Liver (tissue), 8 donors: ENCODE measurements at regions not wholly inside any gene's neighbourhood (a gene's known extent, or its start where the extent isn't known, plus 50 kb on each side); places are given as distances from the start of the nearest gene placed in this dataset.
A peak's percentile ranks its signal among the peaks of the same experiment; 100 is the strongest.

Experiments used
- DNase-seq: peaks from one replicate; pipeline ENCODE4 v3.0.0-alpha.2; 2017; ENCODE audit warnings: low spot score
- H3K27ac ChIP-seq, 2 donors: one replicate each; pipeline ENCODE4 v1.7.0; 2013; ENCODE audit warnings: inconsistent platforms in 2 of 2, low read length in 2 of 2, control low read depth in 1 of 2, low read depth in 1 of 2, mild to moderate bottlenecking in 1 of 2
- H3K27me3 ChIP-seq, 4 donors: one replicate each; pipeline versions ENCODE4 v1.6.1 to v1.7.0; 2013; ENCODE audit warnings: low read length in 3 of 4, inconsistent platforms in 1 of 4, mild to moderate bottlenecking in 1 of 4, moderate library complexity in 1 of 4; ENCODE audit not compliant: control insufficient read depth in 4 of 4, insufficient read depth in 4 of 4
- H3K36me3 ChIP-seq, 4 donors: one replicate each; pipeline versions ENCODE4 v1.6.1 to v1.7.0; 2013; ENCODE audit warnings: low read length in 3 of 4, mild to moderate bottlenecking in 3 of 4, low read depth in 1 of 4, moderate library complexity in 1 of 4; ENCODE audit not compliant: control insufficient read depth in 4 of 4, insufficient read depth in 3 of 4
- H3K4me1 ChIP-seq, 4 donors: one replicate each; pipeline versions ENCODE4 v1.6.1 to v1.7.0; 2013; ENCODE audit warnings: low read length in 3 of 4, mild to moderate bottlenecking in 3 of 4, moderate library complexity in 1 of 4; ENCODE audit not compliant: control insufficient read depth in 4 of 4, insufficient read depth in 4 of 4
- H3K4me3 ChIP-seq, 3 donors: one replicate each; pipeline versions ENCODE4 v1.6.1 to v1.7.0; 2013; ENCODE audit warnings: low read length in 3 of 3, control low read depth in 1 of 3, low read depth in 1 of 3, mild to moderate bottlenecking in 1 of 3
- H3K9ac ChIP-seq, 2 donors: one replicate each; pipeline ENCODE4 v1.7.0; 2013; ENCODE audit warnings: low read length in 2 of 2, mild to moderate bottlenecking in 2 of 2, moderate library complexity in 2 of 2, control low read depth in 1 of 2, low read depth in 1 of 2
- H3K9me3 ChIP-seq, 4 donors: one replicate each; pipeline versions ENCODE4 v1.6.1 to v1.7.0; 2013; ENCODE audit warnings: low read length in 3 of 4; ENCODE audit not compliant: control insufficient read depth in 4 of 4
- ATF3 ChIP-seq: IDR thresholded peaks from 2 replicates; pipeline ENCODE4 v1.6.1; 2016; ENCODE audit warnings: antibody characterized with exemption
- CTCF ChIP-seq: fragments of 150-350 bp; IDR thresholded peaks from 2 replicates; pipeline ENCODE4 v1.5.1; 2017; ENCODE audit warnings: improper control_type of control experiment, low read depth, low read length; ENCODE audit not compliant: missing input control
- EGR1 ChIP-seq, 2 donors: IDR thresholded peaks; 2 replicates each; pipeline ENCODE4 v1.6.1; 2016 to 2018; ENCODE audit warnings: antibody characterized with exemption in 2 of 2, low read depth in 2 of 2
- FOXA1 ChIP-seq: IDR thresholded peaks from 2 replicates; pipeline ENCODE4 v1.6.1; 2016; ENCODE audit warnings: antibody characterized with exemption
- FOXA2 ChIP-seq: IDR thresholded peaks from 2 replicates; pipeline ENCODE4 v1.6.1; 2016; ENCODE audit warnings: antibody characterized with exemption
- GABPA ChIP-seq, 2 donors: IDR thresholded peaks in 1 of 2; conservative IDR thresholded peaks in 1 of 2; 2 replicates each; pipeline ENCODE4 v1.6.1; 2016; ENCODE audit warnings: antibody characterized with exemption in 2 of 2, mild to moderate bottlenecking in 1 of 2, moderate library complexity in 1 of 2
- HNF4A ChIP-seq, 2 donors: conservative IDR thresholded peaks; 2 replicates each; pipeline ENCODE4 v1.6.1; 2016; ENCODE audit warnings: antibody characterized with exemption in 2 of 2, mild to moderate bottlenecking in 2 of 2
- HNF4G ChIP-seq: IDR thresholded peaks from 2 replicates; pipeline ENCODE4 v1.6.1; 2016; ENCODE audit warnings: antibody characterized with exemption
- JUND ChIP-seq, 2 donors: IDR thresholded peaks; 2 replicates each; pipeline ENCODE4 v1.6.1; 2016; ENCODE audit warnings: antibody characterized with exemption in 2 of 2
- MAX ChIP-seq: IDR thresholded peaks from 2 replicates; pipeline ENCODE4 v1.6.1; 2016; ENCODE audit warnings: antibody characterized with exemption
- NR2F2 ChIP-seq: IDR thresholded peaks from 2 replicates; pipeline ENCODE4 v1.6.1; 2016; ENCODE audit warnings: antibody characterized with exemption
- RAD21 ChIP-seq, 2 donors: IDR thresholded peaks; 2 replicates each; pipeline ENCODE4 v1.6.1; 2016; ENCODE audit warnings: antibody characterized with exemption in 2 of 2, mild to moderate bottlenecking in 2 of 2
- REST ChIP-seq: IDR thresholded peaks from 2 replicates; pipeline ENCODE4 v1.6.1; 2016; ENCODE audit warnings: antibody characterized with exemption, mild to moderate bottlenecking
- RXRA ChIP-seq, 2 donors: IDR thresholded peaks; 2 replicates each; pipeline ENCODE4 v1.6.1; 2017 to 2018; ENCODE audit warnings: antibody characterized with exemption in 2 of 2, mild to moderate bottlenecking in 1 of 2
- SP1 ChIP-seq: IDR thresholded peaks from 2 replicates; pipeline ENCODE4 v1.6.1; 2018; ENCODE audit warnings: antibody characterized with exemption, mild to moderate bottlenecking
- TAF1 ChIP-seq: conservative IDR thresholded peaks from 2 replicates; pipeline ENCODE4 v1.6.1; 2016; ENCODE audit warnings: antibody characterized with exemption, mild to moderate bottlenecking
- YY1 ChIP-seq: IDR thresholded peaks from 2 replicates; pipeline ENCODE4 v1.6.1; 2016; ENCODE audit warnings: antibody characterized with exemption, mild to moderate bottlenecking
- ZBTB33 ChIP-seq: IDR thresholded peaks from 2 replicates; pipeline ENCODE4 v1.6.1; 2016; ENCODE audit warnings: antibody characterized with exemption
- WGBS: extraction: QIAGEN DNeasy Blood & Tissue Kit; methylation state at CpG from one replicate; pipeline ENCODE4 v1.1.7; 2013; 5-methylcytosine and 5-hydroxymethylcytosine counted together
- donor health status: healthy.
- donor health status: healthy.
- donor health status: healthy.
- donor health status: healthy.
- donor health status: healthy.

GRCh38 chr2:55114082-55114481 lies 63.8 kb upstream of the RTN4 start (continued):
- TF ChIP-seq FOXA1, result no peak
- TF ChIP-seq YY1, result no peak
- no peak for TF ChIP-seq SP1
- no peak for TF ChIP-seq EGR1 (IDR thresholded peaks at IDR 0.05; ENCODE audit: low read depth in 2 of 2)
- TF ChIP-seq FOXA2, result no peak
- TF ChIP-seq JUND (IDR thresholded peaks at IDR 0.05), result no peak
- no peak for TF ChIP-seq HNF4A (conservative IDR thresholded peaks at IDR 0.05)
- no peak for TF ChIP-seq RAD21 (IDR thresholded peaks at IDR 0.05)
- no peak for TF ChIP-seq RXRA (IDR thresholded peaks at IDR 0.05)

- H3K27ac ChIP-seq, result peak overlapping the region; percentile 36 to 64
- no peak overlapping the region for H3K4me3 ChIP-seq
- WGBS, result 70% methylated on average over 13 of the region's 13 CpGs
- no peaks in the 10 kb centered on the region for H3K4me1 ChIP-seq
- H3K36me3 ChIP-seq, result no peaks in the 10 kb centered on the region
- DNase-seq, result no peak
- TF ChIP-seq RXRA (IDR thresholded peaks at IDR 0.05), result no peak
- TF ChIP-seq JUND (IDR thresholded peaks at IDR 0.05), result no peak
- no peak for TF ChIP-seq MAX
- no peak for TF ChIP-seq NR2F2
- no peak for TF ChIP-seq SP1
- no peak for TF ChIP-seq CTCF
- TF ChIP-seq HNF4A (conservative IDR thresholded peaks at IDR 0.05), result no peak
- TF ChIP-seq GABPA (IDR thresholded peaks at IDR 0.05 in 1 of 2, conservative IDR thresholded peaks at IDR 0.05 in 1 of 2), result no peak
- TF ChIP-seq HNF4G, result no peak
- no peak for TF ChIP-seq YY1
- no peak for TF ChIP-seq ATF3
- no peak for TF ChIP-seq RAD21 (IDR thresholded peaks at IDR 0.05)
- TF ChIP-seq FOXA1, result no peak
- no peak for TF ChIP-seq REST
- no peak for TF ChIP-seq ZBTB33
- no peak for TF ChIP-seq EGR1 (IDR thresholded peaks at IDR 0.05; ENCODE audit: low read depth in 2 of 2)
- TF ChIP-seq TAF1, result no peak
- TF ChIP-seq FOXA2, result no peak
- no peak overlapping the region for H3K9ac ChIP-seq
- H3K9me3 ChIP-seq, result no peaks in the 10 kb centered on the region
- H3K27me3 ChIP-seq, result no peaks in the 10 kb centered on the region
These were observed 62.2 kb upstream of the RTN4 start for GRCh38 chr2:55112229-55113031.
